Stimulated activated CD4-positive, alpha-beta T cell treated with anti-CD3 and anti-CD28 coated beads, TNF-alpha, amount 100 ng/mL, for 48 hours (primary cell): ENCODE measurements at regions not wholly inside any gene's neighbourhood (a gene's known extent, or its start where the extent isn't known, plus 50 kb on each side); places are given as distances from the start of the nearest gene placed in this dataset.

Experiments used
- DNase-seq, 3 donors: peaks; one replicate each; pipeline ENCODE4 v3.0.0-alpha.2; 2020; ENCODE audit warnings: low read depth in 3 of 3

GRCh38 chr10:8969853-8970252 lies 915.4 kb downstream of the GATA3 start:
- no peak for DNase-seq

DNA sequence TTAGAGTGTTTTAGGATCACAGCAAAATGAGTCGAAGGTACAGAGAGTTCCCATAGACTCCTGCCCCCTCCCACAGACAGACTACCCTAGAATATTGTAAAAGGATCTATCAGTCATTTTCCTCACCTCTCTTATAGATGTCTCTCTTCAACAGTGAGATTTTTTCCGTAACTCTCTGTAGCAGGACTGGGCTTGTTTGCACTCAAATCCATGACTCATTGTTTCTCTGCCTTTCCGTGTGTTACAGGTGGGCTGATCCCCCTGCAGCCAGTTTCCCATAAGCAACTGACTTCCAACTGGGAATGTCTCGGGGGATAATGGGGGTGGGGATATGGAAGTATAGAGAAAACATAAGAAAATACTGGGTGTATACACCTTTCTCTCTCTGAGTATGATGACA lies 921.0 kb downstream of the GATA3 start:
- DNase-seq = no peak

- DNase-seq = no peak
These were observed 923.6 kb downstream of the GATA3 start for GRCh38 chr10:8978100-8978499.

- no peak for DNase-seq
These were observed 925.5 kb downstream of the GATA3 start for GRCh38 chr10:8979976-8980375.

GRCh38 chr10:8981277-8981676 lies 926.8 kb downstream of the GATA3 start:
- DNase-seq = no peak

DNA sequence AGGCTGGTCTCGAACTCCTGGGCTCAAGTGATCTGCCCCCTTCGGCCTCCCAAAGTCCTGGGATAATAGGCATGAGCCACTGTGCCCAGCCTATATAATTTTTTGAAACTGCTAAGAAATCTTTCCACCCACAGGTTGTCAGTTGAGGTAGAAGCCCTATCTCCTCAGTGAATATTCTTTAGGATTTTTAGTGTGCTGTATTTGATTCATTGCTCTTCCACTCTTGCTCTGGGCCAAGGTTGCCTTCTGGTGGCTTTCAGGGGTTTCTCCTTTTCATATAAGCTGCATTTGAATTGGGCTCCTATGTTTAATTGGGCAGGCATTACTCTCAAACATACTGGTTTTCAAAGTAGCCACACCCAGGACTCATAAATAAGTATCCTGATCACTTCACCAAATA lies 931.2 kb downstream of the GATA3 start:
- no peak for DNase-seq

DNA sequence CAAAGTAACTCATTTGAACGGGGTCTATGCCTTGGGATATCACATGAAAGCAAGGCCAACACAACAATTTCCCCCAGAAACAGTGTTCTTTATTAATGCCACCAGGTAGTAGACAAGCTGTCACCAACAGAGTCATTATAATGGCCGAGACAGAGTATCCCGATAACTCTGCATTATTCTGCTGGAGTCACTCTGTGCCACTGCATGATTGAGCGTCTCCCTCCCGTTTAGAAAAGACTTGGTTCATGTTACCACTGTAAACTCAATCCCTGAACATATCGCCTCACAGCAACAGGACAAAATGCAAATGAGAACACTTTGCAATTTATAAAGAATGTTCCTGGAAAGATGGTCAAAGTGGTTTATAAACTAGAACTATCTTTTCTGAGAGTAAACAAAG lies 932.5 kb downstream of the GATA3 start:
- no peak for DNase-seq

GRCh38 chr10:8987712-8988111 lies 933.2 kb downstream of the GATA3 start:
- no peak for DNase-seq

DNA sequence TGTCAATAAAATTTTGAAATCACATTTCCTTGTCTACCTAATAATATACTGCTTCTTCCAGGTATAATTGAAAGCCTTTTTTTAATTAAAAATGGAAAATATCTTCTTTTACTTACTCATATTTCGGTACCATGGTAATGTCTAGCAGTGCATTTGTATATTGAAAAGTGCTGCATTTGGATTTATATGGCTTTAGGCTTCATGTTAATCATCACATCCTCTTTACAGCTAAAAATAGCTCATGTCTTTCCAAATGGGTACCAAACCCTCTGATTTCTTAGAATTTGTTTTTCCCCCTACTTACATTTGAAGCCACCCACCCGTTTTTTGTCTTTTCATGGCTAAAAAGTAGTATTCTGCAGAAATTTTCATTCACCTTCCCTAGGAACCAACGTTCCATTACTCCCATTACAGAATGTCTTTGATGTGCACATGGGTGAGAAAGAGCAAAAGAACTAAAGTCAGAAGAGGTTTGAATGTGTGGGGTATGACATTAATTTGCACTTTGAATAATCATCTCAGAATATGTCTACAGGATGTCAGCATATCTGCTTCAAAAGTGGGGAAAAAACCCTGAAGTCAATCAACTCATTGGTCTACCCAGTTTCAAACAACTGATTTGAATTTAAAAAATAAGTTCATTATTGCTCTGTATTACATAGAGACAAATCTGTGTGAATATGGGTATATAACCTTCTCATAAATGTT lies 935.9 kb downstream of the GATA3 start:
- DNase-seq = no peak

DNA sequence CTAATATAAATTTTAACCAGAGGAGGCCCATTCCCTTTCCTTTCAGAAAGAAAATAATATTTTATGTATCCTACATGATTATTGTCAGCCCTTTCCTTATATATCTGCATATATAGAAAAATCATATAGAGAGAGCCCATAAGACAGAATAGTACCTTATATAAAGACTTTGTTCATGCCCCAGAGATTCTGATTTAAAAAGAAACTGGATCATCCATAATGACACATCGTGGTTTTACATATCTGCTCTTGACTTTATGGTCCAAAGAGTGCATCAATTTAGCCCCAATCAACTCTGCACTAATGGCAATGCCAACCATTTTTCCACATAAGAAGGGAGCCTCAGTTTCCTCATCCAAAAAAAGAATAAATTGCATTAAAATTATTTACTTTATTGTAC lies 937.5 kb downstream of the GATA3 start:
- no peak for DNase-seq

- no peak for DNase-seq
These were observed 939.4 kb downstream of the GATA3 start for GRCh38 chr10:8993864-8994263.

GRCh38 chr10:8998751-8999150 lies 944.3 kb downstream of the GATA3 start:
- no peak for DNase-seq

DNA sequence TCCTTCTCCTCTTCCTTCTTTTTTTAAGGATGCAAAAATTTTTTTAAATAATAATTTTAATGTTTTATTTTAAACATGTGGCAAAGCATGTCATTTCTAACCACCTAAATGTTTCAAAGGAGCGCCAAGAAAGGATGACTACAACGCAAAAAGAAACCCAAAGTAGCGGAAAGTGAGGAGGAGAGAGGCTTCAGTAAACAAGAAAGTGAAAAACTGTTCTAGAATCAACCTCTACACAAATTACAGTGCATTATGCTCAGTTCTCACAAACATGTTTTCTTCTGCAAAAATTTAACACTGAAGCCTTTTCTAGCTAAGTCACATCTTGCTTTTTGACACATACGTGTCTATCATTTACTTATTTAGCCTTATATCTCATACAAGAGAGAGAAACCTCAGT lies 948.6 kb downstream of the GATA3 start:
- no peak for DNase-seq

GRCh38 chr10:9004736-9005135 lies 950.2 kb downstream of the GATA3 start:
- DNase-seq = no peak

DNA sequence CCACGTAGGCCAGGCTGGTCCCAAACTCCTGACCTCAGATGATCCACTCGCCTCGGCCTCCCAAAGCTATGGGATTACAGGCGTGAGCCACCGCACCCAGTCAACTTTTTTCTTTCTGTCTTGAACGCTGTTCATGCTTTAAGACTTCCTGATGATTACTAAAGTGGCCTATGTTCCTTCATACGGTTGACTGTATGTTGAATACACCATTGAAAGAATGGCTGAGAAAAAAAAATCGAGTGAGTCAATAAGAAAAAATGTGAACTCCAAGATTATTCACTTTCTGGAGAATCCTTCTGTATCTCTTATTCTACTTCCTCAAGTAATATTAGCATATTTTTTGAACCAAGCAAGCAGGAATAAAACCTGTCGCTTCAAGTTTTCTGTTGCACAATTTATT lies 955.0 kb downstream of the GATA3 start:
- no peak for DNase-seq

GRCh38 chr10:9010093-9010492 lies 955.6 kb downstream of the GATA3 start:
- DNase-seq = peak in 2 of 3 donors; percentile 21 to 30

DNA sequence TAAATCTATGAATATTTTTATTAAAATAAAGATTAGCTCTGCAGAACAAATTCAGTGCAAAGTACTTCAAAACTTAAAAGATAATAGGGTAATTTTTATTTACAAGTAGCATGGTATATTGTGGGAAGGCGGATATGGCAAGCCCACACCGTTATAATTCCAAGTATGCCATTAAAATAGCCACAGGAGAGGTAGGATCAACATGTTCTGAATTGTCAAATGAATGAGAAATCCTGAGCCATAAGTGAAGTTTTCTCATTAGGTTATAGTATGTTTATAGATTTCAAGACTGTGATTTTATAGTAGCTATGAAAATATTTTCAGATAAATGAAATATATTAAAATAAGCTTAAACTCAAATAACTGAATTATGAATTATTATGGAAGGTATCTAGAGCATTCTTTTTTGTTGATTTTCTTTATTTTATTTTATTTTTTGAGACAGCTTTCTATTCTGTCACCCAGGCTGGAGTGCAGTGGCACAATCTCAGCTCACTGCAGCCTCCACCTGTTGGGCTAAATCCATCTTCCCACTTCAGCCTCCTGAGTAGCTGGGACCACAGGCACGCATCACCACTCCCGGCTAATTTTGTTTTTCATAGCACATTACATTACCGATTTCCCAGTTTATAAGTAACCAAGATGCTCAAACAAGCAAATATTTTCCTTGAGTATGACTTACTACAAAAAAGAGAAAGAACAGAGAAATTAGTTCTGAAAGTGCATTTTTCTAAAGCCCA lies 956.6 kb downstream of the GATA3 start:
- DNase-seq = no peak

DNA sequence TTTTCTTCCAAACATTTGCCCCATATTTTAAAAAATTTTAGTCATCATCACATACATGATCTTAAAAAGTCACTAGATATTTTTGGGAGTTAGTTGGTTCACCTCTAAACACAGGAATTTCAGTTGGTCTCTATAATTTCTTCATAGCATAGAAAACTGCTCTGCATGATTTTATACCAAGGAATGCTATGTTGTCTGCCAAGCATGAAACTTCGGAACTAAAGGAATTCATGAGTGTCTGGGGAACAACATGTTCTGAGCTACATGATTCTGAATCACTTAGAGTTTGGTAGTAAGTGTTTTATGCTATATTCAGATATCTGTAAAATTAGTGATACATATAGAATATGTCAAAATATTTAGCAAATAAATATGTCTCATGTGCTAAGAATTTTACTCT lies 957.8 kb downstream of the GATA3 start:
- DNase-seq = no peak

GRCh38 chr10:9015005-9015404 lies 960.5 kb downstream of the GATA3 start:
- DNase-seq = no peak

DNA sequence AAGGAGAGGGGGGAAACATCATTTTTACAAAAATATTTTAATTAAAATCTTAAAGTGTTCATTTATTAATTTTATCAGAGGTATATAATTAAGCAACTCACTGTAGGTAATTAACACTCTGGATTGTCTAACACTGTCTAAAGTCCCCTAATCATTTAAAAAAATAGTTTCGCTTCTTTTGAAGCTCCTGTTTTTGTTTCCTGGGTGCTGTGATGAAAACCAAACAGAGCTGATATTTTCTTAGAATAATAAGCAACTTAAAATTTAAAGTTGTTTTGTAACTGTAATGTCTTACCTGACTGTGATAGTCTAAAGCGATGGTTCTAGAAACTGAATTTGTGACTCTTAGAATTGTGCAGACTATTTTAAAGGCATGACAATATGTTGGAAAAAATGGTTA lies 961.0 kb downstream of the GATA3 start:
- no peak for DNase-seq

- DNase-seq = no peak
These were observed 962.4 kb downstream of the GATA3 start for GRCh38 chr10:9016930-9017329.

DNA sequence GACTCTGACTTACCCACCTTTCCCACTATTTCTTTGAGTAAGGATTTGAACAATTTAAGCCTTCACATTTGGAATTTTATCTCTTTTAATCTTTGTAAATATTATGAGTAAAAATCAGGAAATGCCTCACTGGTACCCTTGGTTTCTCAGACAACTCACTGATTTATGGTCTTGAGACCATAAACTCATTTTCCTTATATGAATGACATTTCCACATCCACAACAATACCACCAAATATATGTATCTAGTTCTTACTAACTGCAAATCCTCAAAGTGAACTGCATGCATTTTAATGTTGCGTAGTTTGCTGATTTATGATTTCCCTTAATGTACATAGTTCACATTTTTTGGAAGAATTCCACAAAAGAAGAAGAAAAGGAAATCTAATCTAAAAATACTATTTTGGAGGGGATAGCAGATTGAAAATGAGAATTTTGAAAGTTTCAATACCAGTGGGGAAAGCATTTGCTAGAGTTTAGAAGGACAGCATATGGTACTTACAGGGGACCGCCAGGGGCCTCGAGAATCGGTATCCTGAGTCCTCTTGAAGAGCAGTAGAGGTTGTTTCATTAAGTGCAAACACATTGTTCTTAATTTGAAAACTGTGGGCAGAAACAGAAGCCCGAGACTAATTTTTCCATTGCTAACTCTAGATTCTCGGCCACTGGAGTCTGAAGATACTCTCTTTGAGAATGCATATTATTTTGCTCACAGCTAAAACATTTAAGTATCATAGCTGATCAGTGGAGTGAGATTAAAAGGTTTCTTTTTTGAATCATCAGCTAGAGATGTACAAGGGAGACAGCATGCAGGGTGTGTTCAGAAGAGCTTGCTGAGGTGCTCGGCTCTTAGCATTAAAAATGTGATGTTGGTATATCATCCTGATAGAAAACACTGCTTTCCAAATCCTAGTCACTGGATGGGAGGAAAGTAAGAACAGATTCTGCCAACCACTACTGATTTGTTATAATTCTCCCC lies 964.0 kb downstream of the GATA3 start:
- DNase-seq = no peak
